HCT116 (cell line): ENCODE measurements at regions not wholly inside any gene's neighbourhood (a gene's known extent, or its start where the extent isn't known, plus 50 kb on each side); places are given as distances from the start of the nearest gene placed in this dataset.

Experiments used
- ATAC-seq: fragments of 200-7000 bp; cut with Tn5 transposase; 2 replicates; pipeline ENCODE4 v1.9.1; 2020; ENCODE audit warnings: mild to moderate bottlenecking, moderate library complexity
- BruUV-seq: library from RNA; stranded (reverse); fragments of 400-500 nt; replicated peaks from 2 replicates; lab custom pipeline; 2021; lab: Mats Ljungman, UMichigan
- CTCF ChIA-PET: fragments of 300-600 bp; sonication (Branson Sonifier 250); formaldehyde crosslinking; loops from one replicate; lab custom pipeline; 2021; ENCODE audit warnings: antibody characterized with exemption; lab: Charles Lee
- POLR2A ChIA-PET: fragments of 300-600, 350-600 bp; sonication (Branson Sonifier 250); formaldehyde crosslinking; loops from one replicate; lab custom pipeline; 2021; ENCODE audit warnings: antibody characterized with exemption; lab: Charles Lee
- RAD21 ChIA-PET, 2 experiments: fragments of 300-600 bp; sonication (Branson Sonifier 250); formaldehyde crosslinking; loops; one replicate each; lab custom pipeline; 2023; ENCODE audit warnings: low total read pairs in 2 of 2; ENCODE audit not compliant: uncharacterized antibody in 2 of 2, unreplicated experiment in 2 of 2, low non-redundant PET in 1 of 2; lab: Charles Lee
- DNase-seq: peaks from one replicate; pipeline ENCODE4 v3.0.0-alpha.2; 2010; ENCODE audit warnings: low read depth, low spot score
- H2AFZ ChIP-seq: fragments of 200-600 bp; shearing (Covaris generic), sonication (generic); 2 replicates; pipeline ENCODE4 v1.6.1; 2017; ENCODE audit warnings: low read depth, mixed run types, mixed read lengths, antibody characterized with exemption, low read length; ENCODE audit not compliant: poor library complexity, severe bottlenecking
- H3K27ac ChIP-seq: 2 replicates; pipeline ENCODE4 v1.5.1; 2012; ENCODE audit warnings: low read depth, low read length
- H3K27me3 ChIP-seq: fragments of 200-600 bp; sonication (generic); 2 replicates; pipeline ENCODE4 v1.6.1; 2016; ENCODE audit warnings: mixed run types, low read length, mixed read lengths; ENCODE audit not compliant: insufficient read depth
- H3K36me3 ChIP-seq, 2 experiments: fragments of 200-500 bp in 1 of 2; fragments of 200-600 bp in 1 of 2; sonication (Bioruptor generic) in 1 of 2; sonication (generic) in 1 of 2; 2 replicates each; pipeline versions ENCODE4 v1.5.1 to v1.6.1; 2014 to 2016; ENCODE audit warnings: low read length in 2 of 2, inconsistent platforms in 1 of 2, mixed read lengths in 1 of 2, mixed run types in 1 of 2; ENCODE audit not compliant: insufficient read depth in 2 of 2, control insufficient read depth in 1 of 2
- H3K4me1 ChIP-seq, 2 experiments: fragments of 200-600 bp in 1 of 2; sonication (generic) in 1 of 2; 2 replicates each; pipeline versions ENCODE4 v1.5.1 to v1.6.1; 2012 to 2017; ENCODE audit warnings: low read length in 2 of 2, inconsistent platforms in 1 of 2, mild to moderate bottlenecking in 1 of 2, mixed read lengths in 1 of 2, mixed run types in 1 of 2, moderate library complexity in 1 of 2; ENCODE audit not compliant: insufficient read depth in 2 of 2, control insufficient read depth in 1 of 2
- H3K4me2 ChIP-seq: fragments of 200-600 bp; sonication (generic); 2 replicates; pipeline ENCODE4 v1.6.1; 2017; ENCODE audit warnings: mixed run types, low read length, mixed read lengths
- H3K4me3 ChIP-seq, 2 experiments: fragments of 200-600 bp in 1 of 2; sonication (generic) in 1 of 2; replicated peaks in 1 of 2; 2 replicates each; pipeline ENCODE4 v1.5.1; 2011 to 2016; ENCODE audit warnings: low read length in 2 of 2, control low read depth in 1 of 2, low read depth in 1 of 2, mild to moderate bottlenecking in 1 of 2, mixed read lengths in 1 of 2, mixed run types in 1 of 2
- H3K79me2 ChIP-seq: fragments of 200-600 bp; sonication (generic); 2 replicates; pipeline ENCODE4 v1.6.1; 2017; ENCODE audit warnings: mild to moderate bottlenecking, mixed run types, low read length, moderate library complexity, mixed read lengths; ENCODE audit not compliant: insufficient read depth
- H3K9ac ChIP-seq: fragments of 200-600 bp; sonication (generic); 2 replicates; pipeline ENCODE4 v1.6.1; 2016; ENCODE audit warnings: low read length, mixed read lengths
- H3K9me2 ChIP-seq: fragments of 200-600 bp; sonication (generic), shearing (Covaris generic); 2 replicates; pipeline ENCODE4 v1.6.1; 2017; ENCODE audit warnings: mixed run types, mild to moderate bottlenecking, moderate library complexity; ENCODE audit not compliant: insufficient read depth
- H3K9me3 ChIP-seq, 2 experiments: fragments of 200-500 bp in 1 of 2; fragments of 200-600 bp in 1 of 2; sonication (Bioruptor generic) in 1 of 2; sonication (generic) in 1 of 2; 2 replicates each; pipeline ENCODE4 v1.6.1; 2014 to 2017; ENCODE audit warnings: low read length in 2 of 2, mixed read lengths in 2 of 2, inconsistent platforms in 1 of 2, low read depth in 1 of 2, mild to moderate bottlenecking in 1 of 2, mixed run types in 1 of 2, moderate library complexity in 1 of 2; ENCODE audit not compliant: control insufficient read depth in 1 of 2, insufficient read depth in 1 of 2
- H4K20me1 ChIP-seq: fragments of 200-600 bp; sonication (generic), shearing (Covaris generic); 2 replicates; pipeline ENCODE4 v1.6.1; 2017; ENCODE audit warnings: mixed run types, mild to moderate bottlenecking, moderate library complexity; ENCODE audit not compliant: insufficient read depth
- ATF3 ChIP-seq: IDR thresholded peaks from 2 replicates; pipeline ENCODE4 v1.6.1; 2012
- JUND ChIP-seq: IDR thresholded peaks from 2 replicates; pipeline ENCODE4 v1.6.1; 2012
- POLR2A ChIP-seq: IDR thresholded peaks from 2 replicates; pipeline ENCODE4 v1.7.0; 2011; ENCODE audit warnings: borderline replicate concordance; ENCODE audit not compliant: insufficient read depth, insufficient read length; ENCODE audit errors: extremely low read depth
- RAD21 ChIP-seq: IDR thresholded peaks from 2 replicates; pipeline ENCODE4 v1.6.1; 2012; ENCODE audit warnings: low read depth, mild to moderate bottlenecking
- REST ChIP-seq: IDR thresholded peaks from 2 replicates; pipeline ENCODE4 v1.6.1; 2012; ENCODE audit warnings: low read depth
- ZNF274 ChIP-seq: fragments of 200-500 bp; sonication (Bioruptor generic); IDR thresholded peaks from 2 replicates; pipeline ENCODE4 v1.6.1; 2014; ENCODE audit warnings: mild to moderate bottlenecking, low read depth, low read length, inconsistent platforms
- intact Hi-C: fragments of 100-400 bp; cut with micrococcal nuclease; formaldehyde crosslinking; loops from 2 replicates; pipeline ENCODE4 v1.10.0; 2022

- Histone ChIP-seq H3K9ac (no peak overlapping the region), H3K27ac (no peak overlapping the region), H3K36me3 (no peaks in the 10 kb centered on the region), H3K4me1 (peaks cover 0 to 5% of the 10 kb centered on the region in 2 experiments; a peak in 1 of 4 replicates), H2AFZ (no peak overlapping the region), H3K4me3 (no peak overlapping the region), H3K9me3 (no peaks in the 10 kb centered on the region), H4K20me1 (no peaks in the 10 kb centered on the region), H3K9me2 (no peaks in the 10 kb centered on the region), H3K79me2 (no peaks in the 10 kb centered on the region), H3K27me3 (no peaks in the 10 kb centered on the region), H3K4me2 (no peak overlapping the region)
- no TSS peak for BruUV-seq
- DNase-seq (no peak), ATAC-seq (no peak)
- ChIA-PET RAD21 (interaction anchor here in 1 of 2 experiments (0.7 kb wide), 1 partner anchor 21 kb away, joined by 7 read pairs; no protein-coding TSS in a partner anchor), CTCF (no interaction called here), POLR2A (no interaction called here)
- TF ChIP-seq RAD21 (peak; percentile 24; the same call in 1 of the 2 replicates), ATF3 (no peak)
- intact Hi-C loops, result no loop called here
Measured at GRCh38 chr13:40251343-40252032, 415.0 kb downstream of the FOXO1 start.

- Histone ChIP-seq H3K9me3 (no peaks in the 10 kb centered on the region), H4K20me1 (no peaks in the 10 kb centered on the region), H3K79me2 (no peaks in the 10 kb centered on the region), H2AFZ (no peak overlapping the region), H3K36me3 (no peaks in the 10 kb centered on the region), H3K27me3 (no peaks in the 10 kb centered on the region), H3K4me2 (no peak overlapping the region), H3K9ac (no peak overlapping the region), H3K27ac (no peak overlapping the region), H3K4me1 (peaks cover 0 to 5% of the 10 kb centered on the region in 2 experiments; a peak in 1 of 4 replicates), H3K9me2 (no peaks in the 10 kb centered on the region), H3K4me3 (no peak overlapping the region)
- ChIA-PET CTCF (no interaction called here), POLR2A (no interaction called here), RAD21 (no interaction called here)
- TF ChIP-seq JUND (no peak), POLR2A (no peak), REST (no peak), ZNF274 (no peak), ATF3 (no peak)
- no peak for ATAC-seq
- intact Hi-C loops, result no loop called here
- DNase-seq, result no peak
- BruUV-seq, result no TSS peak
Measured at GRCh38 chr13:40252241-40252640, 414.2 kb downstream of the FOXO1 start.
